CD4-positive, alpha-beta T cell treated with Interleukin-4 for 1 hour (primary cell): ENCODE measurements at regions not wholly inside any gene's neighbourhood (a gene's known extent, or its start where the extent isn't known, plus 50 kb on each side); places are given as distances from the start of the nearest gene placed in this dataset.

Source experiments
- DNase-seq, 2 donors: peaks; one replicate each; pipeline ENCODE4 v3.0.0-alpha.2; 2020 to 2022

- no peak for DNase-seq
Observed at GRCh38 chr6:21648475-21649050, 55.0 kb downstream of the SOX4 start.

- no peak for DNase-seq
Observed at GRCh38 chr6:21653323-21653722, 59.8 kb downstream of the SOX4 start.

- DNase-seq: no peak
Observed at GRCh38 chr6:21653905-21654304, 60.4 kb downstream of the SOX4 start.

GRCh38 chr6:21654361-21654760 lies 60.8 kb downstream of the SOX4 start:
- no peak for DNase-seq

- no peak for DNase-seq
Observed at GRCh38 chr6:21663966-21664313, 70.4 kb downstream of the SOX4 start.

- DNase-seq: peak in 1 of 2 donors; percentile 12
Observed at GRCh38 chr6:21664314-21665109, 71.0 kb downstream of the SOX4 start.

- no peak for DNase-seq
Observed at GRCh38 chr6:21665110-21665391, 71.5 kb downstream of the SOX4 start.

- no peak for DNase-seq
Observed at GRCh38 chr6:21665392-21666200, 72.0 kb downstream of the SOX4 start.

- no peak for DNase-seq
Observed at GRCh38 chr6:21666201-21666691, 72.7 kb downstream of the SOX4 start.

GRCh38 chr6:21666853-21667681 lies 73.5 kb downstream of the SOX4 start:
- DNase-seq: no peak

GRCh38 chr6:21668795-21669194 lies 75.2 kb downstream of the SOX4 start:
- DNase-seq: no peak

- DNase-seq: no peak
Observed at GRCh38 chr6:21676769-21677168, 83.2 kb downstream of the SOX4 start.

- no peak for DNase-seq
Observed at GRCh38 chr6:21678990-21679389, 85.4 kb downstream of the SOX4 start.

- DNase-seq: no peak
Observed at GRCh38 chr6:21679761-21680265, 86.3 kb downstream of the SOX4 start.

GRCh38 chr6:21680611-21681010 lies 87.1 kb downstream of the SOX4 start:
- no peak for DNase-seq

GRCh38 chr6:21690489-21690888 lies 96.9 kb downstream of the SOX4 start:
- no peak for DNase-seq

- DNase-seq: no peak
Observed at GRCh38 chr6:21691685-21692346, 98.3 kb downstream of the SOX4 start.

- DNase-seq: no peak
Observed at GRCh38 chr6:21692721-21693120, 99.2 kb downstream of the SOX4 start.

GRCh38 chr6:21694168-21694567 lies 100.6 kb downstream of the SOX4 start:
- DNase-seq: no peak

GRCh38 chr6:21707524-21708319 lies 114.2 kb downstream of the SOX4 start:
- DNase-seq: no peak

- no peak for DNase-seq
Observed at GRCh38 chr6:21708320-21708580, 114.7 kb downstream of the SOX4 start.

- DNase-seq: no peak
Observed at GRCh38 chr6:21710216-21710615, 116.7 kb downstream of the SOX4 start.
